ENCODE measurements at regions not wholly inside any gene's neighbourhood (a gene's known extent, or its start where the extent isn't known, plus 50 kb on each side); places are given as distances from the start of the nearest gene placed in this dataset.

DNA sequence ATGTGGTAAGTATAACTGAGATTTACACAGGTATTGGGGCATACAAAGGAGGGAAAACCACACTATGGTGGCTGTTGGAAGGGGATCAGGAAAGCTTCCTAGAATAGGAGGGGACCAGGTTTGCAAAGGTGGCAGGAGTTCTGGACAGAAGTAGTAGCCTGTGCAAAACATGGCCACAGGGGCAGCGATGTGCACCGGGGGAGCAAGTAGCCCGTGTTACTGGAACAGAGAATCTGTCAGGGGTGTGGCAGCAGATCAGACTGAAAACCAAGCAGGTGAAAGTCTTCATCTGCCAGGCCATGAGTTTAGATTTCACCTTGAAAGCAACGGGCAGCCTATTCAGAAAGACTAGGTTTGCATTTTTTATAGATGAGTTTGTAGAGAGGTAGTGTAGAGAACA, 182.3 kb upstream of the LPP start:
- no peak for TF ChIP-seq CTCF (IDR thresholded peaks at IDR 0.05)
- no peak for TF ChIP-seq REST (IDR thresholded peaks at IDR 0.05)
- TF ChIP-seq FOSL2 (IDR thresholded peaks at IDR 0.05): no peak
- TF ChIP-seq FOSL2 (CRISPR knock-in tag; IDR thresholded peaks at IDR 0.05): no peak
- no peak for TF ChIP-seq MAFK (IDR thresholded peaks at IDR 0.05; ENCODE audit: partially characterized antibody)
- no peak for TF ChIP-seq POLR2AphosphoS2 (conservative IDR thresholded peaks at IDR 0.05; ENCODE audit: low read length)
- TF ChIP-seq ZFP36 (IDR thresholded peaks at IDR 0.05; ENCODE audit: borderline replicate concordance, partially characterized antibody): no peak
- TF ChIP-seq CHD4 (IDR thresholded peaks at IDR 0.05; ENCODE audit: borderline replicate concordance): no peak
- no peak for TF ChIP-seq RAD21 (conservative IDR thresholded peaks at IDR 0.05 in 1 of 2, IDR thresholded peaks at IDR 0.05 in 1 of 2)
- TF ChIP-seq NFE2L2 (conservative IDR thresholded peaks at IDR 0.05; ENCODE audit: low read length): no peak
- TF ChIP-seq EP300 (IDR thresholded peaks at IDR 0.05): no peak
- TF ChIP-seq POLR2A (IDR thresholded peaks at IDR 0.05; ENCODE audit: low read length): no peak
- TF ChIP-seq MAX (IDR thresholded peaks at IDR 0.05): no peak
- TF ChIP-seq MYC (IDR thresholded peaks at IDR 0.05; ENCODE audit: borderline replicate concordance, low read length): no peak

Measured in A549 (cell line).